ENCODE measurements at regions not wholly inside any gene's neighbourhood (a gene's known extent, or its start where the extent isn't known, plus 50 kb on each side); places are given as distances from the start of the nearest gene placed in this dataset.
"Not testable (repeated sequence)": the region's sequence is repeated elsewhere in the genome, so short reads cannot be mapped to it uniquely, and the experiment has no call there.

- DNase-seq (ENCODE audit: low spot score) = no peak
These were observed 416.6 kb upstream of the RUNX1 start for GRCh38 chr21:35465741-35466140.

GRCh38 chr21:35461700-35462099 lies 412.6 kb upstream of the RUNX1 start:
- DNase-seq (ENCODE audit: low spot score) = no peak

- no peak for DNase-seq (ENCODE audit: low spot score)
These were observed 411.3 kb upstream of the RUNX1 start for GRCh38 chr21:35460441-35460840.

GRCh38 chr21:35458405-35458804 lies 409.3 kb upstream of the RUNX1 start:
- DNase-seq (ENCODE audit: low spot score) = no peak

- no peak for DNase-seq (ENCODE audit: low spot score)
These were observed 408.1 kb upstream of the RUNX1 start for GRCh38 chr21:35457097-35457804.

- DNase-seq (ENCODE audit: low spot score) = no peak
These were observed 402.2 kb upstream of the RUNX1 start for GRCh38 chr21:35451276-35451675.

- no peak for DNase-seq (ENCODE audit: low spot score)
These were observed 401.7 kb upstream of the RUNX1 start for GRCh38 chr21:35450830-35451229.

GRCh38 chr21:35449846-35450245 lies 400.7 kb upstream of the RUNX1 start:
- DNase-seq (ENCODE audit: low spot score) = no peak

- DNase-seq (ENCODE audit: low spot score) = no peak
These were observed 399.9 kb upstream of the RUNX1 start for GRCh38 chr21:35448876-35449599.

- DNase-seq (ENCODE audit: low spot score) = no peak
These were observed 395.3 kb upstream of the RUNX1 start for GRCh38 chr21:35444391-35444790.

- no peak for DNase-seq (ENCODE audit: low spot score)
These were observed 392.9 kb upstream of the RUNX1 start for GRCh38 chr21:35441868-35442582.

- no peak for DNase-seq (ENCODE audit: low spot score)
These were observed 389.7 kb upstream of the RUNX1 start for GRCh38 chr21:35438643-35439404.

GRCh38 chr21:35437941-35438340 lies 388.8 kb upstream of the RUNX1 start:
- no peak for DNase-seq (ENCODE audit: low spot score)

- DNase-seq (ENCODE audit: low spot score) = no peak
These were observed 387.8 kb upstream of the RUNX1 start for GRCh38 chr21:35436899-35437298.

- DNase-seq (ENCODE audit: low spot score) = not testable (repeated sequence)
These were observed 383.5 kb upstream of the RUNX1 start for GRCh38 chr21:35432601-35433000.

GRCh38 chr21:35430260-35430659 lies 381.2 kb upstream of the RUNX1 start:
- no peak for DNase-seq (ENCODE audit: low spot score)

GRCh38 chr21:35428937-35429336 lies 379.8 kb upstream of the RUNX1 start:
- peak; percentile 7 for DNase-seq (ENCODE audit: low spot score)

- peak; percentile 6 for DNase-seq (ENCODE audit: low spot score)
These were observed 379.4 kb upstream of the RUNX1 start for GRCh38 chr21:35428489-35428888.

- DNase-seq (ENCODE audit: low spot score) = peak; percentile 23
These were observed 378.9 kb upstream of the RUNX1 start for GRCh38 chr21:35428001-35428320.

- DNase-seq (ENCODE audit: low spot score) = no peak
These were observed 378.4 kb upstream of the RUNX1 start for GRCh38 chr21:35427320-35428000.

- DNase-seq (ENCODE audit: low spot score) = no peak
These were observed 377.8 kb upstream of the RUNX1 start for GRCh38 chr21:35426897-35427296.

GRCh38 chr21:35426469-35426868 lies 377.4 kb upstream of the RUNX1 start:
- no peak for DNase-seq (ENCODE audit: low spot score)
